ENCODE measurements at regions not wholly inside any gene's neighbourhood (a gene's known extent, or its start where the extent isn't known, plus 50 kb on each side); places are given as distances from the start of the nearest gene placed in this dataset.

DNA sequence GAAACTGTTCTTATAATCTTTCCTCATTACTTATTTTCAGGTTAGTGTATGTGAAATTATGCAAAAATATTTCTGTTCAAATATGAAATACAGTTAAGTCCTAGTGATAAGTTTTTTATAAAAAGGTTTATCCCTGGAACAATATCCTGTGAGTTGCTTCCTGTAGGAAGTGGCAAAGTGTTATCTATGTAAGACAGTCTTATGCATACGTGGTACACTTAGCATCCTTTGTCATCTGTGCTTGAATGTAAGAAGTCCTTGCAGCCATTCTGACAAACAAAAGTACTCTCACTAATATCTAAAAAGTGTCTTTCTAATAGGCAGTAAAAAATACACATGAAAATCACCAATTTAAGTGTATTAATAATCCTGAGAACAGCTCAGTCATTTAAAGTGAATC lies 372.5 kb upstream of the BCHE start:
- DNase-seq (ENCODE audit: low spot score), result no peak

DNA sequence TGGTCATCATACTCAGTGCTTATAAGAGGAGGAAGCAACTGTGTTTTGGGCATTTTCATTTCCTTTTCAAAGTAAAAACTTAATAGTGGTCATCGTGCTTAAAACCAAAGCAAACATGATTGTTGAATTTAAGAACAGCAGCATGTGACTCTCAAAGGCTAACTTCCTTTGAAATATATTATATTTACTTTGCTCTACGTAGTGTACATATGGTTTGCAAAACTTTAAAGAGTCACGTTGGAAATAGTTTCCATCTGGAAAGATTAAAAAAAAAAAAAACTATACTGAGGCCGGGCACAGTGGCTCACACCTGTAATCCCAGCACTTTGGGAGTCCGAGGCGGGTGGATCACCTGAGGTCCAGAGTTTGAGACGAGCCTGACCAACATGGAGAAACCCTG lies 367.9 kb upstream of the BCHE start:
- DNase-seq (ENCODE audit: low spot score), result no peak

DNA sequence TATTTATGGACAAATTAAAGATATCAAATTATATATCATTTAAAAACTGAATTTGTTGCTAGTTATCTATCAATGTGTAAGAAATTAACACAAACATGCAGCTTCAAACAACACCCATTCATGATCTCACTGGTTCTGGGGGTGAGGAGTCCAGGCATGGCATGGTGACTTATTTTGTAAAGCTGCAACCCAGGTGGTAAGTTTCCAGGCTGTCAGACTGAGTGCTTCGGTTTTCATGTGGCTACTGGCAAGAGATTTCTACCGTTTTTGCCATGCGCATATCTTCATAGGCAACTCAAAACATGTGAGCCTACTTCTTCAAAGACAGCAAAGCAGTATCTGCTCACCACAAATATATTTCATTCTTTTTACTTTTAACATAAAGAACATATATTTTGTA lies 364.3 kb upstream of the BCHE start:
- DNase-seq (ENCODE audit: low spot score), result no peak

DNA sequence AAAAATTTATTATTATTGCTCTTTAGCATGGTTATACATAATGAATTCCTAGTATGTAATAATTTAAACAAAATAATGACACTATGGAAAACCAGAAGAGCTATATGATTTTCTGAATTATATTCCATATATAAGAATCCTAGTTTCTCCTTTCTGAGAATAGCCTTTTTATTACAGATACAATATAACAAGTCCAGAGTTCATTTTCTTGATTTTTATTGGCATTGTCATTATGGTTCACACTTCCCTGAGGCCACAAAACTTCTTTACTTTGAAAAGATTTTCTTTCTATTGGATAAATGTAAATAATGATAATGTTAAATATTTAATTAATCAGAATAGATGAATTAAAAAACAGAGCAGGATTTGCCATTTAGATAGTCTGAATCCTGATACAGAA lies 362.3 kb upstream of the BCHE start:
- DNase-seq (ENCODE audit: low spot score), result no peak

DNA sequence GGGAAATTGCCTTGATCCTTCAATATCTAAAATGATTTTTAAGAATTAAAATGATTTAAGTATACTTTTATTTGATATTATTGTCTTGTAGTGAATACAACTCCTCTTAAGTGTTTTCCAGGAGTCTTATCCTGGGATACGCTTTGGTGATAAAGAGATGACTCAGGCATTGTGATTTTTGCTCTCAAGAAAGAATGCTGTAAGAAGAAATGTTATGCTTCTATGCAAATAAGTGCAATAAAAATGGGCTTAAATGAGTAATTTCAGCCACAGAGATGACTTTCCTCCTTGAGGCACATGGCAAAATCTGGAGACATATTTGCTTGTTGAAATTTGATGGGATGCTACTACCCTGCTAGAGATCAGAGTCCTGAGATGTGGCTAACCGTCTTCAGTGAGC lies 358.6 kb upstream of the BCHE start:
- DNase-seq (ENCODE audit: low spot score), result no peak

DNA sequence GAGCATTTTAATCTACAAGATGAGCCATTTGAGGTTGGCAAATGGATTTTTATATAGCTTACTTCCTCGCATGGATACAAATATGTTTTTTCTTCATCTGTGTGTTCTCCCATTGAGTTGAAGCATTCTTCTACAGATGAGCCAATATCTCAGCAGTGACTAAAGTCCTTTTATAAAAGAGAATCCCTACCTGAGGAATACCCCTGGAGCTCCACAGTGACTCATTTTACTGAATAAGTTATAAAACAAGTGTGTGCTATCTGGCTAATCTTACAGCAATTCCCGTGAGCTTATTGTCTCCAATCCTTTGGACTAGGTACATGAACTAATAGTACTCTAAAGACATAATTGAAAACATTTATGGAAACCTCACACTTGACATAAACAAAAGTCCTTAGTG lies 354.2 kb upstream of the BCHE start:
- no peak for DNase-seq (ENCODE audit: low spot score)

DNA sequence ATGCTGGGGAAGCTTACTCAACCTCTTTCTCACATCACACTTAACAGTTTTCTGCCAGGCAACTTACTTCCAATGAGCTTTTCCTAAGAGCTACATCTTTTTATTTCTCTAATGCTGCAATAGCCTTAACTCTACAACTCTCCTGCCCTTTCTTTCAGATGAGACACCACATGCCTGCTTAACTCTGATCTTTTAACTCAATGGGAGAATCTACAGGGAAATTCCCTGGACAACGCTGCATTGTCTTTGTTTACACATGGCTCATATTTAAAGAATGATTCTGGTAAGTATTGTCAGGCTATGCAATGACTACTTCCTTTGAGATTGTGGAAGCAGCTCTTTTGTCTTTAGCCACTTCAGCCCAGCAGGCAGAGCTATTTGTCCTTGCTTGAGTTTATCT lies 353.1 kb upstream of the BCHE start:
- no peak for DNase-seq (ENCODE audit: low spot score)

DNA sequence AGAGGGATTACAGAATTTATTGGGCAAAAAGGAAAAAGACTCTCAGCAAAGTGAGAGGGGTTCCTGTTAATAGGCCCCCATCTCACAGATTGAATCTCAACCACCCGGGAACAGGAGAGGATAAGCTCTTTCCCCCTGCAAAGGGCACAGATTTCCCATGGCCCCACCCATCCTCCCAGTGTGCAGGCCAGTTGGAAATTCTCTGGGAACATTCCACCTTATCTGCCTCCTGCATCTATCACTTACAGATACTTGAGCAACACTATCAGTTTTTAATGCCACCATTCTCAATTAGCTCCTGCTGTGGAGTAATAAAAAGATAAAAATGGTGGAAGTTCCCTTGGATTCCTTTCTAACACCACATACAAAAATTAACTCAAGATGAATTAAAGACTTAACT lies 350.0 kb upstream of the BCHE start:
- no peak for DNase-seq (ENCODE audit: low spot score)

DNA sequence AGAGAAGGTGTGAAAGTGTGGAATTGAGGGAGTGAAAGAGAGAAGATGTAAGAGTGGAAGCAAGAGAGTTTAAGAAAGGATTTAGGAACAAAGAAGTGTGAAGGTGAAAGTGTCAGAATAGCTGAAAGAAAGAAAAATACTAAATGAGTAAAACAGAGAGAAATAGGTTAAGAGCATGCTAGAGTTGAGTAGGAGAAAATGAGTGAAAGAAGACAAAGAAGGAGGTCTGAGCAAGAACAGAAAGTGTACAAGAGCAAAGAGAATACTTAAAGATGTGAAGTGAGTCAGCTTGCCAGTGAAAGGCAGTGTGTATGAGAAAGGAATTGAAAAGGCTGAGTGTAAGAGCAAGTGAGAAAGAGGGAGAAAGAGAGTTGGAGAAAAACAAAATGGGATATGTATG lies 348.8 kb upstream of the BCHE start:
- DNase-seq (ENCODE audit: low spot score), result no peak

DNA sequence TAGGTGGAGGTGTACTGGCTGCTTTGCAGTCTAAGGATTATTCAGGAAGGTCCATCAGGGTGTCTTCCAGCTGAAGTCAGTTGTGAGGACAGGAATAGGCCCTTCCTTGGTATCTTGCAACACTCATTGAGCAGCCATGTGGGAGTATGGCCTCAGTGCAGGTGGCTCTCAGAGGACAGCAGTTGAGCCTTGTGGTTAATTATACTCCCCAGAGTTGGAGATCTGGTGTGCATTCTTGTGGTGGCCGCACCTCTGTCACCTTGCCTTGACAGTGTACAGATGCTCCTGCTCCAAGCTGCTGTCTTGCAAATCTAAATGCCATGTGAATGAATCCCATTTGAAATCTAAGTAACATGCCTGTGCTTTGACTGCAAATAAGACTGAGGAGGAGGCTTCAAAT lies 339.9 kb upstream of the BCHE start:
- DNase-seq (ENCODE audit: low spot score), result no peak

DNA sequence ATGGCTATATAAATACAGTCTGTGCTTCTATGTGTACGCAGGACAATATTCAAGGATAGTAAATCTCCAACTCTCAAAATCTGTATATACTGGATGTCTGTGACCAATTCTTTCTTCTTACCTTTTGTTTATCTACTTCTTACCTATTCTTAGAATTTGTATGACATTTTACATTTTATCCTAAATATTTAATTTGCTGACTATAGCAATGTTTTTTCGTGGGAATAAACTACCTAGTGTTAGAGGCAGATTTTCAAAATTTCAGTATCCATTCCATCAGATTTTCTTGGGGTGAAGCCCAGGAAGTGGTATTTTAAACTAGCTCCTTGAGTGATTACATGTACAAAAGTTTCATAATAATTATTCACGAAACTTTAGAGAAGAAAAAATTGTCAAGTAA lies 334.5 kb upstream of the BCHE start:
- no peak for DNase-seq (ENCODE audit: low spot score)

DNA sequence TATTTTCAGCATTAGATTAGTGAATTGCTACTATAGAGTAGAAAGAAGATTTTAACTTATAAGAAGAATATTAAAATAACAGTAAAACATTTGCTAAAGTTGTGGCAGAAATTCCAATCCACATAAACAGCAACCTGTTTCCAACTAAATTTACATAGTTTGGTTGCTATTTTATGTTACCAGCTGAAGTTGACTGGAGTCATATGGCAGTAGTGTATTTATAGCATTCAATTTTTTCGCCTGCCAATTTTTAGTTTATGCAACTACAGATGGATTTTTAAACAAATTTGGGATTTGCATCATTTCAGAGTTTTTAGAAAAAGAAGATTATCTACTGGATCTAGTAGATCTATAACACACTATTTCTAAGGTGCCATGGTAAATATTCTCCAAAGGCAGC lies 332.5 kb upstream of the BCHE start:
- DNase-seq (ENCODE audit: low spot score), result no peak

DNA sequence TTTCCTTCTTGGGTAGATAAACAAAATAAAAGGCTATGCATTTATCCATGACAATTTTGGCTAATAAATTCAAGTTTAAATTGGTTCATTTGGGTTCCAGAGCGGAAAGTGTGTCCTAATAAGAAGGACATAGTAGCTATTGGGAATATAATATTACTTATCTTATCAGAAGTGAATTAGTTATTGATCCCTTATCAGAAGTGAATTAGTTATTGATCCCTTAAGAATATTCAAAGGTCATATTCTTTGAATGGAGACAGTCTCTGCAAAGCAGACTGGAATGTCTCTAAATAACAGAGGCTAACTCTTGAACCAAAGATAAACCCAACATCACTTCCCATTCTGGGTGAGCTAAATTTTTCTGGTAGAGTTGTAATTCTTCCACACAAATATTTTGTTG lies 290.7 kb upstream of the BCHE start:
- DNase-seq (ENCODE audit: low spot score), result no peak

DNA sequence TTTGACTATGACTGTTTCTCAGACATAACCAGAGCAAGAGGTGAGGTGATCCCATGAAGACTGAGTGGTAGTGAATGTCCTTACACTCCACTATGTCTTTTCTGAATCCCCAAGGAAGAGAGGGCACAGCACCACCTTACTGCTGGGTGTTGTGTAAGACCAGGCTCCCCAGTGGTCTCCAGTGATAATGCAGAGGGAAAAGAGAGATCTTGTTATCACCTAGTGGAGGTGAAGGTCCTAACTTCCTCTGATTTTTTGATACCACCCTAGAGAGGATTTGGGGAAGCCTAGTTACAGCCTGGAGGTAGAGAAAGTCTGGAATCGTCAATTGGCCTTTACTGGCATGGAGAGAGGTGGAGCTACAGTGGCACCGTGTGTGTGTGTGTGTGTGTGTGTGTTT lies 288.0 kb upstream of the BCHE start:
- DNase-seq (ENCODE audit: low spot score), result no peak

DNA sequence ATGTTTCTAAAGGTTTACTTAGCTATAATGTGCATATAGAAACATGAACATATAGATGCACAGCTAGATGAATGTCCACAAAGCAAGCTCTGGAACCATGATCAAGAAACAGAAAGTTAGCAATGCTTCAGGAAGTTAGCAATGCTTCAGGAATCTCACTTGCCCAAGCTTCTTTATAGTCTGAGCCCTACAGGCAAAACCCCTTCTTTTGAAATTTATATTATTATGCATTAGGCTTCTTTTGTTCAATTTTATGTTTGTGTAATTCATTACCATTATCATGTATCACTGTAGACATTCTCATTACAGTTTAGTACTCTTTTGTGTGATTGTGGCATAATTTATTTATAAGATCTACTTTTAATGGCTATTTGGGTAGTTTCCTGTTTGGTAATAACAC lies 286.4 kb upstream of the BCHE start:
- DNase-seq (ENCODE audit: low spot score), result no peak

DNA sequence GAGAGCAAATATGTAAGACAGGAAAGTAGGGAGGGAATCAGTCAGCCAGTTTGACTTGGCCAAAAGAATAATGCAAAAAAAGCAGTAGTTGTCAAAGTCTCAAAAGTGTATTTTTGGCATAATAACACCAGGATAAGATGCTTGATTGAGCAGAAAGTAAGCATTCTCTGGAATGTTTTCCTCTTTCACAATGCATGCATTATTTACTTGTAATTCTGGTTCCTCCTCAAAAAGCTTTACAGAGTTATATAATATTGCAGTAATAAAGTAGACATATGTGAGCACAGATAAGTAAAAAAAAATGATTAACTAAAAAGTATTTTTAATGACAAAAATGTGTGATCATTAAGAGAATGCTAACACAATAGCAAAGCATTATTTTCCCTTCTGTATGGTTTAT lies 285.9 kb upstream of the BCHE start:
- DNase-seq (ENCODE audit: low spot score), result no peak

DNA sequence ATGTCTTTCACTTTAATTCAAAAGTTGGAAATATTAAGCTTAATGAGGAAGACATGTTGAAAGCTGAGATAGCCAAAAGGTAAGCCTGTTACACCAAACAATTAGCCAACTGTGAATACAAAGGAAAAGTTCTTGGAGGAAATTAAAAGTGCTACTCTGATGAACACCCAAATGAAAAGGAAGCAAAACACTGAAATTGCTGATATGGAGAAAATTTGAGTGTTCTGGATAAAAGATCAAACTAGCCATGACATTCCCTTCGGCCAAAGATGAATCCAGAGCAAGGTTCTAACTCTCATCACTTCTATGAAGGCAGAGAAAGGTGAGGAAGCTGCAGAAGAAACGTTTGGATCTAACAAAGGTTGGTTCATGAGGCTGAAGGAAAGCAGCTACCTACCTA lies 280.8 kb upstream of the BCHE start:
- no peak for DNase-seq (ENCODE audit: low spot score)

DNA sequence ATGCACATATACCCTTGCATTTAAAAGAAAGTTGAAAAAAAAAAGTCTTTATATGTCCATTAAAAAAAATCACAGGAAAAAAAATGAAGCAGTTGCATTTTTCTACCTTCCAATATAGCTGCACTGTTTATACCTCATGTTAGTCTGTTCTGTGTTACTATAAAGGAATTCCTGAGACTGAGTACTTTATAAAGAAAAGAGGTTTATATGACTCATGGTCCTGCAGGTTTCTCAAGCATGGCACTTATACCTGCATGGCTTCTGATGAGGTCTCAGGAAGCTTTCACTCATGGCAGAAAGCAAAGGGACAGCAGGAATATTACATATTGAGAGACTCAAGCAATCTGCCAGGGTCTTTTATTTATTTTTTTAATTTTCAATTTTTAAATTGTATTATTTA lies 277.2 kb upstream of the BCHE start:
- DNase-seq (ENCODE audit: low spot score), result no peak

DNA sequence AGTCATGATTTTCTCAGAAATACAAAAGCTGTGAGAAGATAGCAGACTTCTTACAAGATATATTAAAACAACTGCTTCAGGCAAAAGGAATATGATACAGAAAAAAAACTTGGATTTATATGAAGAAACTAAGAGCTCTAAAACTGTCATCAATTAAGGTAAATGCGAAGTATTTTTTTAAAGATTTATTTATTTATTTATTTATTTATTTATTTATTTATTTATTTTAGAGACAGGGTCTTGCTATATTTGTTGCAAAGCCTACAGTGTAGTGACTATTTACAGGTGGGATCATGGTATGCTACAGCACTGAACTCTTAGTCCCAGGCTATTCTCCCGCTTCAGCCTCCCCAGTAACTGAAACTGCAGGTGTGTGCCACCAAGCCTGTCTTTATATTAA lies 274.3 kb upstream of the BCHE start:
- DNase-seq (ENCODE audit: low spot score), result no peak

DNA sequence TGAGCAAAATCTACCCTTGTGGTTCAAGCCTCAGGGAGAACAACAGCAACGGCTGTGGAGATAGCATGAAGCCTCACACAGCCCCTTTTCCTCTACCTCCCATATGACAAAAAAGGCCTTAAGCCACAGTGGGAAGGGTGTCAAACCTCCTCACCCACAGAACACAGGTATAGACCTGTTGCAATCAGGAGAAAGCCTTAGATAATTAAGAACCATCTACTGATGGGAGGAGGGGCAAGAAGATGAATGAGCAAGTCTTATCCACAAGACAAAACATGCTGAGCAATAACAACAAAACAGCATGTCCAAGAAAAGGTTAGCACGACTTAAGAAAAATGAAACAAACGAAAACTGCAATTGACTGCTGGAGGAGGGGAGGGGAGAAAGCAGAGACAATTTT lies 272.9 kb upstream of the BCHE start:
- DNase-seq (ENCODE audit: low spot score), result no peak

DNA sequence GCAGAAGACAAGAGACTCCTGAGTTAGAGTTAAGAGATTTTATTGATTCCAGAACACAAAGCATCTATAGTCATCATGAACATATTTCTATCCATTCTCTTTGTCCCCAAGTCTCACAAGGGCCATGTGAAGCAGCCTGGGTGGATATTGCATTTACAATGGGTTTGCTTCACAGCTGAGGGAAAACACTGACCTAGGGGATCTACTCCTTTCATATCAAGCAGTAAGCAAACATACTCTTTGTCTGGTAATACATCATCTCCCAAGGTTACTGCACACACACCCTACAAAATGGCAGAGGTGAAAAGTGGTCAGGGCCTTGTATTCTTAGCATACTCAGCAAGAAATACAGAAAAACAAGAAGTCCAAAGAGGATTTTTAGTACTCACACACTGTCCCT lies 267.7 kb upstream of the BCHE start:
- DNase-seq (ENCODE audit: low spot score), result no peak

DNA sequence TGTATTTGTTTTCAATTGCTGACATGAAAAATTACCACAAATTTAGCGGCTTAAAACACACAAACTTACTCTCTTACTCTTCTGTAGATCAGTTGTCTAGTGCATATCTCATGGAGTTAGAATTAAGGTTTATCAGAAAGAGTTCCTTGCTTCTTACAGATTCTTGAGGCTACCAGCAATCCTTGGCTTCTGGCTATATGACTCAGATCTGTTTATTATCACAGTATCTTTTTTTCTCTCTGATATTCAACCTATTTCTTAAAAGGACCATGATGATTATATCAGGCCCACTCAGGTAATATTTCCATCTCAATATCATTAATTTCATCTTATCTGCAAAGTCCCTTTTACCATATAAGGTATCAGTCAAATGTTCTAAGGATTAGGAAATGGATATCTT lies 263.5 kb upstream of the BCHE start:
- no peak for DNase-seq (ENCODE audit: low spot score)

DNA sequence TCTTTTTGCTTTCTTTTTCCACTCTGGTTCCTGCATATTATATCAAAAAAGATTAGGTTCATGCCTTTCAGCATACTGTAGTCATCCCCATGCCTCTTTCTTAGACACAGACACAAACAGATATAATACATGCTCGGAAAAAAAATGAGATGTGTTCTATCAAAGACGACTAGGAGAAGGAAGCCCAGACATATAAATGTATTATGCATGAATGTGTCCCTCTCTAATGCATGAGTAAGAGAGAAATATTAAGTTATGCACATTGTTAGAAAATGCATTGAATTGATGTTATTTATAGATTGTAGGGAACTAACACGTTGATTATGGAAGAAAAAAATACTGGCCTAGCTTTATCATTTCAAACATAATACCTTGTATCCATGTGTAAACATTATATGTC lies 252.4 kb upstream of the BCHE start:
- no peak for DNase-seq (ENCODE audit: low spot score)

DNA sequence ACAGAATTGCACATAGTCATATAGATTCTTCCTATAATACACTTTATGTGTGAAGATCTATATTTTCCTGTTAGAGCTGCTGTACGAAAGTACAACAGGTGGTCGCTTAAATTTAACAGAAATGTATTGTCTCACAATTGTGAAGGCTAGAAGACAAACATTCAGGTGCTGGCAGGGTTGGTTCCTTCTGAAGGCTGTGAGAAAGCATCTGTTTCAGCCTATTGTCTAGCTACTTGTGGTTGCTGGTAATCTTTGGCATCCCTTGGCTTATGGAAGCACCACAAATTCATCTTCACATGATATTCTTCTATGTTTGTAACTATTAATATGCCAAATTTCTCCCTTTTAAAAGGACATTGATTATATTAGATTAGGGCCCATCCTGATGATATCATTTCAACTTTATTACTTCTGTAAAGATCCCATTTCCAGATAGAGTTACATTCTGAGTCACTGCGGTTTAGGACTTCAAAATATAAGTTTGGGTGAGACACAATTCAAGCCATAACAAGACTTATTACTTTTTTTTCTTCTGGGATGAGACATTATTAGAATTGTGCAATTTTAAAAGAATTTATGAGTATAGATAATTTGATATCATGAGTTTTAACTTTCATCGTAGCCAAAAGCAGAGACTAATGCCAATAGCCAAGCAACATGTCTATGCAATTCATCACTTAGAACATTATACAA lies 248.1 kb upstream of the BCHE start:
- no peak for DNase-seq (ENCODE audit: low spot score)

DNA sequence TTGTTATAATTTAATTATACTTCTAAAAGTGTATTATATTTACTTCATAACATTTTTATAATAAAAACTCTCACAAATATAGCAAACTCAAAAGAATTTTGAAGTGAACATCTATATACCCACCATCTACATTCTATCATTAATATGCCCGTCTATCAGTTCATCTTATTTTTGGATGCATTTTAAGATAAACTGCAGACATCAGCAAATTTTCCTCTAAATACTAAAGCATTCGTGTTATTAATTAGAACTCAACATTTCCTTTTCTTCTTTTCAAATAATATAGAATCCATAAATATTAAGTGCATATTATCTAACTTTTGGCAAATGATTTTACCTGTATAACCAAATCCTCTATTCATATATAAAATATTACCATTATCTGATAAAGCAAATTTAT lies 242.9 kb upstream of the BCHE start:
- no peak for DNase-seq (ENCODE audit: low spot score)
